Ovary (tissue), 7 donors: ENCODE measurements at regions not wholly inside any gene's neighbourhood (a gene's known extent, or its start where the extent isn't known, plus 50 kb on each side); places are given as distances from the start of the nearest gene placed in this dataset.

Experiments used
- DNase-seq, 5 donors: peaks; one replicate each; pipeline ENCODE4 v3.0.0-alpha.2; 2019 to 2020
- H3K27ac ChIP-seq, 2 donors: fragments of 200-600 bp; one replicate each; pipeline versions ENCODE4 v1.5.1 to v1.8.0; 2019 to 2022
- H3K27me3 ChIP-seq: fragments of 200-600 bp; one replicate; pipeline ENCODE4 v1.8.0; 2022
- H3K36me3 ChIP-seq: fragments of 200-600 bp; sonication (generic); one replicate; pipeline ENCODE4 v1.5.1; 2019
- H3K4me1 ChIP-seq: one replicate; pipeline ENCODE4 v1.8.1; 2013; ENCODE audit warnings: mild to moderate bottlenecking, moderate library complexity; ENCODE audit not compliant: insufficient read depth
- H3K4me3 ChIP-seq: fragments of 200-600 bp; sonication (generic); one replicate; pipeline ENCODE4 v1.5.1; 2017
- H3K9me3 ChIP-seq, 2 donors: fragments of 200-600 bp in 1 of 2; sonication (generic) in 1 of 2; one replicate each; pipeline versions ENCODE4 v1.5.1 to v1.8.1; 2013 to 2019; ENCODE audit warnings: mild to moderate bottlenecking in 1 of 2, moderate library complexity in 1 of 2
- CTCF ChIP-seq, 3 donors: fragments of 450-650 bp in 2 of 3; fragments of 200-600 bp in 1 of 3; IDR thresholded peaks; one replicate each; pipeline versions ENCODE4 v1.5.1 to v1.8.0; 2016 to 2022; ENCODE audit warnings: antibody characterized with exemption in 3 of 3, mild to moderate bottlenecking in 1 of 3
- EP300 ChIP-seq: sonication (generic); formaldehyde crosslinking; IDR thresholded peaks from one replicate; pipeline ENCODE4 v1.6.1; 2017; ENCODE audit warnings: antibody characterized with exemption
- POLR2A ChIP-seq: fragments of 450-650 bp; IDR thresholded peaks from one replicate; pipeline ENCODE4 v1.6.1; 2017; ENCODE audit warnings: antibody characterized with exemption, mild to moderate bottlenecking, moderate library complexity
- WGBS, 3 donors: extraction: QIAGEN DNeasy Blood & Tissue Kit in 1 of 3; methylation state at CpG; one replicate each; pipeline versions ENCODE4 v1.1.5 to v1.1.7; 2013 to 2017; 5-methylcytosine and 5-hydroxymethylcytosine counted together
- intact Hi-C, 4 donors: fragments of 100-400 bp; cut with DNase I; formaldehyde crosslinking; loops; one replicate each; pipeline versions ENCODE4 v1.11.0 to v1.15.1; 2022 to 2023
- donor health status: DM: no; HTN: no; CAD: no; lungs with moderate emphysema.
- donor health status: DM: no; HTN: no; CAD: no.
- donor health status: Bipolar disorder and iron deficiency.
- donor health status: DM: no; HTN: no; CAD: no.
- donor health status: DM: yes; HTN: yes; CAD: no.

GRCh38 chr18:60691061-60691460 is 318.5 kb upstream of the MC4R start:
- no peak for DNase-seq
- Histone ChIP-seq H3K4me1 (no peaks in the 10 kb centered on the region), H3K27ac (no peak overlapping the region), H3K36me3 (no peaks in the 10 kb centered on the region), H3K9me3 (no peaks in the 10 kb centered on the region), H3K4me3 (no peak overlapping the region), H3K27me3 (no peaks in the 10 kb centered on the region)
- intact Hi-C loops = no loop called here
- TF ChIP-seq CTCF (IDR thresholded peaks at IDR 0.05) = no peak
- TF ChIP-seq EP300 = no peak
- TF ChIP-seq POLR2A = no peak

GRCh38 chr18:60693426-60693825 is 320.9 kb upstream of the MC4R start:
- WGBS, 3 donors = 81 to 85% (median 85%) methylated on average over 5 of the region's 5 CpGs
- intact Hi-C loops = no loop called here
- DNase-seq = no peak
- Histone ChIP-seq H3K9me3 (no peaks in the 10 kb centered on the region), H3K27ac (no peak overlapping the region), H3K4me3 (no peak overlapping the region), H3K36me3 (no peaks in the 10 kb centered on the region), H3K27me3 (no peaks in the 10 kb centered on the region), H3K4me1 (no peaks in the 10 kb centered on the region)
- TF ChIP-seq EP300 (no peak), CTCF (IDR thresholded peaks at IDR 0.05) (no peak), POLR2A (no peak)

GRCh38 chr18:60698901-60699300 is 326.3 kb upstream of the MC4R start:
- Histone ChIP-seq H3K9me3 (no peaks in the 10 kb centered on the region), H3K4me1 (no peaks in the 10 kb centered on the region), H3K27ac (no peak overlapping the region), H3K4me3 (no peak overlapping the region), H3K36me3 (no peaks in the 10 kb centered on the region), H3K27me3 (no peaks in the 10 kb centered on the region)
- TF ChIP-seq CTCF (IDR thresholded peaks at IDR 0.05) (no peak), EP300 (no peak), POLR2A (no peak)
- intact Hi-C loops = no loop called here
- WGBS, 3 donors = 45 to 61% (median 47%) methylated on average over 3 of the region's 3 CpGs
- DNase-seq = no peak

- H3K4me1 ChIP-seq = no peaks in the 10 kb centered on the region
- no peaks in the 10 kb centered on the region for H3K9me3 ChIP-seq
- DNase-seq = no peak
- WGBS, 3 donors = 83 to 84% (median 84%) methylated on average over 3 of the region's 3 CpGs
- TF ChIP-seq CTCF (IDR thresholded peaks at IDR 0.05) = no peak
- no peak for TF ChIP-seq EP300
- TF ChIP-seq POLR2A = no peak
- no peak overlapping the region for H3K4me3 ChIP-seq
- no peaks in the 10 kb centered on the region for H3K36me3 ChIP-seq
- intact Hi-C loops = no loop called here
- H3K27me3 ChIP-seq = no peaks in the 10 kb centered on the region
- H3K27ac ChIP-seq = no peak overlapping the region
Observed at GRCh38 chr18:60722742-60723141, 350.2 kb upstream of the MC4R start.

- no peaks in the 10 kb centered on the region for H3K9me3 ChIP-seq
- WGBS, 3 donors = 83 to 92% (median 92%) methylated on average over 1 of the region's 1 CpG
- no peak for DNase-seq
- H3K36me3 ChIP-seq = no peaks in the 10 kb centered on the region
- H3K27ac ChIP-seq = no peak overlapping the region
- TF ChIP-seq POLR2A (no peak), EP300 (no peak), CTCF (IDR thresholded peaks at IDR 0.05) (no peak)
- no peaks in the 10 kb centered on the region for H3K4me1 ChIP-seq
- no peak overlapping the region for H3K4me3 ChIP-seq
- intact Hi-C loops = no loop called here
- no peaks in the 10 kb centered on the region for H3K27me3 ChIP-seq
Observed at GRCh38 chr18:60732143-60732542, 359.6 kb upstream of the MC4R start.
